ENCODE measurements at regions not wholly inside any gene's neighbourhood (a gene's known extent, or its start where the extent isn't known, plus 50 kb on each side); places are given as distances from the start of the nearest gene placed in this dataset.
"Not testable (repeated sequence)": the region's sequence is repeated elsewhere in the genome, so short reads cannot be mapped to it uniquely, and the experiment has no call there.

DNA sequence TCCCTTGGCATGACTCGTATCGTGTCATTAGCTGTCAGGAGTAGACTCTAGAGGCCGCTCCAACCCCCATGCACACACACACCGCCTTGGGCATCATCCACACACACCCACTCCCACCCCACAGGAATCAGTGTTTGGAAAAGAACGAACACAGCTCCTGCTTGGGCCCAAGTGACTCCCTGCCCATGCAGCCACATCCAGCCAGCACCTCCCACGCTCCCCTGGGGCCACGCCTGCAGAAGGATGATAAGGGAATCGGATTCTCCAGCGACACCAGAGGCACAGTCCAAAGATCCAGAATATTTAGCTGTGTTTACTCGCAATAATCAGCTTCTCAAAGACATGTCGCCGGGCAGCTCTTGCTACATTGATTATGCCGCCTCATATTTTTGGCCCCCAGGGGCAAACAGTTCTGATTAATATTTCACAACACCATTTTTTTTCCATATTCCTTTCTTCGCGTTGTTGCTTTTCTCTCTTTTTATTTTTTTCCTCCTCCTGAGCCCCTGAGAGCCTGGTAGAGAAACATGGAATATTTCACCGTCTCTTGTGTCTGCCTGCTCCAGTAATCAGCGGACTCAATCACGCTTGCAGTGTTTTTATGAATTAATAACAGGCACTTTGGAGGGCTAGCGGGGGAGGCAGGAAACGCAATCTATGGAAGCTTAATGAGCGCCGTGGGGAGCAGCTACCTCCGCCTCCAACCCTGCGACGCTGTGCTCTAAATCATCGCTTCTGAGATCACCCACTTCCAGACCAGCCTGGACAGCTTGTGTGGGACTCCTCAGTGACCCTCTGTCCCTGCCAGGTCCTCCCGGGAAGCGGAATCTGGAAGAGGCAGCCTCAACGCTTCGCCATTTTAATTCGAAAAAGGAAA is 221.4 kb downstream of the TLE3 start:
- DNase-seq = no peak

DNA sequence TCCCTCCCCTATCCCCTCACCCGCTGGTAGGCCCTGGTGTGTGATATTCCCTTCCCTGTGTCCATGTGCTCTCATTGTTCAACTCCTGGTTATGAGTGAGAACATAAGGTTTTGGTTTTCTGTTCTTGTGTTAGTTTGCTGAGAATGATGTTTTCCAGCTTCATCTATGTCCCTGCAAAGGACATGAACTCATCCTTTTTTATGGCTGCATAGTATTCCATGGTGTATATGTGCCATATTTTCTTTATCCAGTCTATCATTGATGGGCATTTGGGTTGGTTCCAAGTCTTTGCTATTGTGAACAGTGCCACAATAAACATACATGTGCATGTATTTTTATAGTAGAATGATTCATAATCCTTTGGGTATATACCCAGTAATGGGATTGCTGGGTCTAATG is 217.8 kb downstream of the TLE3 start:
- not testable (repeated sequence) for DNase-seq

DNA sequence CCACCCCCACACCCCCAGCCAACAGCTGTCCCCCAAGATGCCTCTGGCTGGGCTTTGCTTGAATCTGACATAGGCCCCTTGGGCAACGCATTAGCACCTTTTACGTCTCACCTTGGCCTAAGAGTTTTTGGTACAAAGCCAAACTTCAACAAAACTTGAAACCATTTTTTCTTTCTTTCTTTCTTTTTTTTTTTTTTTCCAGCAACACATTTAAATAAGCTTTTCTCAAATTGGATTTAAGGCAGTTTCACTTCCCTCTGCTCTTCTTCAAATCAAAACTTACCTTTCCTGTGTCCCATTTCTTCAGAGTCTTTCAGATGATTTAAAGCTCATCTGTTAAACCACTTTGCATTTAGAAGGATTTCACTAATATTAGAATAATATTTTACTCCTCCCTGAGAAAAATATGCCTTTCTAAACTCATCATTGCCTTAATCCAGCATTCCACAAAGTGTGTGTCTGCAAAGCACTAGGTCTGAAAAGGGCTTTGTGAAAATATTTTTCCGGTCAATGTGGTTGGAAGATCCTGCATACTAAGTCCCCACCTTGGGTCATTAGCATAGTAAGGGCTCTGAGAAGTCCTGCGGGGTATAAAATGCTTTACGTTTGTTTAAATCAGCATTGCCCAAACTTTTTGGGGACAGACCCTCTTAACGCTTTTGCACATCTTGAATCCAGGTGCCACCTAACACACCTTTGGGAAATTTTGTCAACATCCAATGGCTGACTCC is 217.0 kb downstream of the TLE3 start:
- DNase-seq = no peak

DNA sequence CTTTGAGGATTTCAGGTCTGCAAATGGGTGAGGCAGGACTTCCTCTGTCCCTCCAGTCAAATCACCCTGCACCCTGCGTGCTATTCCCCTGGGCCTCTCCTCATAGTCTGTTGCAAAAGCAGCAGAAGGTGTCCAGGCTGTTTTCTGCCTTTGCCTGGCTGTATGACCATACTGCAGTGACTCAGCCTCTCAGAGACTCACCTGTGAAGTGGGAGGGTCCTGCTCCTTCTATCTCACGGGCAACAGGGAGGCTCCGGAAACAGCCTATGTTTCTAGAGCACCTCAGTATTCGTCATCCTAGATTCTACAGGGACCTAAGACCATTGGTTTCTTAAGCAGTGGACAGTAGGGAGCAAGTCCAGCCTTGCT is 216.4 kb downstream of the TLE3 start:
- no peak for DNase-seq

DNA sequence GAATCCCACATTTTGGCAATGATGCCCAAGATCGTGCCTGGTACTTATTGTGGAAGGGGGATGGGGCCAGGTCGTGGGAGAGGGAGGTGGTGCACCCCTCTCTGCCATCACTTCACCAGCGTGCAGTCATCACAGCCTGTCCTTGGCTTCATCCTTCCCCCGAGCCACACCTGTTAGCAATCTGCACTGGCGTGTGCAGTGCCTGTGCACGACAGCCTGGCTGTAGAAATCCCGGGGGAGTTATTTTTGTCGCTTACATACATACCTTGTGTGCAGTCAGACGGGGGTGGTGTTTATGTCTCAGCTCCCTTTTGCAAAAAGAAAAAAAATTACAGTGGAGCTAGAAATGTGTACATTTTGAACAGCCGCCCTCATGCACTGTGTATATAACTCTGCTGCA is 216.0 kb downstream of the TLE3 start:
- DNase-seq = no peak

DNA sequence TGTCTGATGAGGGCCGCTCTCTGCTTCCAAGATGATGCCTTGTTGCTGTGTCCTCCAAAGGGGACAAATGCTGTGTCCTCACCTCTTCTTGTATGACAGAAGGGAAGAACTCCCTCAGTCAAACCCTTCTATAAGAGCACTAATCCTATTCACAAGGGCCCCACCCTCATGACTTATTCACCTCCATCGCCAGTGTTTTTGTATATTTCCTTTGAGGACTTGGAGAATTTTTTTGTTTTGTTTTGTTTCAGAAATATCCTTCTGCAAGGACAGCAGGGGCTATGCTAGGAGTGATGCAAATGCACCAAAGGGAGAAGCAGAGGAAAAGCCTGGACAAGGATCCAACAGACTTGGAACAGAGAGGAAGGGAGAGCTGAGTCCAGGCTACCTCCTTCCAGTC is 214.4 kb downstream of the TLE3 start:
- DNase-seq = no peak

DNA sequence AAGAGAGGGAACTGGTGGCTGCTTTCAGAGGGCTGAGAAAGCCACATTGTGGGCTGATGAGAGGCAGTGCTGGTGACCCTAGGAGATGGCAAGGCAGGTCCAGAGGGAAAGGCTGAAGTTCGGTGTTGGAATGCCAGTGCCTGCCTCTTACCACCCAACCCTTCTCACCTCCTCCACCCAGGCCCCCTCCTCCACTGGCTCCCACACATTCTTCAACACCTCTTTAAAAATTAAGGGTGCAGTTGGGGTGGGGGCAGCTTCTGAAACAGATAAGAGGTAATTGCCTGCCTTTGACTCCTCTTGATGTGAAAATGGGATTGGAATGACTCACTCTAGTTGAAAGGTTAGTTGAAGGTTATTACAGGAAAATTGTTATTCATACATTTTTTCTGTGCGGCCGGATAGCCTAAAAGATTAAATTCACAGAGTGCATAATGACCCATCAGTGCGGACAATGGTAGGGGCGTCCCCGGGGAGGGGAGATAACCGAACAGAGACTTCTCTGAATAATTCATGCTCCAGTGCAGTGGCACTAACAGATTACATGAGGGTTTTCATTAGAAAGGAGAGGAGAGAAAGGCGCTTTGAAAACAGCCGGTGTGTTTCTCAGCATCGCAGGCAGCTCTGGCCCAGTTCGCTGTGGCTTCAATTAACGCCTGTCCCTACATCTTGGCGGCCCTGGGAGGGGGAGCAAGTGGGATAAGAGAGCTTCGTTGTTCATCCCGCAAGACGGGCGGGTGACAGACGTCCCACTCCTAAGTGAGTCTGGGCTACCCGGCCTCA is 212.4 kb downstream of the TLE3 start:
- no peak for DNase-seq

DNA sequence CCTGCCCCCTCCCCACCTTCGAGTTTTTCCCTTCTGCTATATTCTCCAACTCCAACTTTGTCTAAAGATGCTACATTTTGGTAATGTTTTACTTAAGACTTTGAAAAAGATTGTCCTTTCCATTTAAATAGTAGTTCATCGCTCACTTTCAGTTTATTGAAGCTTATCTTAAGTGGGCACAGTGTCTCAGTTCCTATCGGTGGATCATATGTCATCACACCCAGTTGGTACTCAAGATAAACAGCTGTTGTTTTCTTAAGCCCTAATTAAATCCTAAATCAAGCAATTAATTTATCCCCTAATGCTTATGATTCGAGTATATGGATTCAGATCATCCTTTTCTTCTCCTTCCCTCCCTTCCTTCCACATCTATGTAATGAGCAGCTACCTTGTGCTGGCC is 210.7 kb downstream of the TLE3 start:
- DNase-seq = no peak

DNA sequence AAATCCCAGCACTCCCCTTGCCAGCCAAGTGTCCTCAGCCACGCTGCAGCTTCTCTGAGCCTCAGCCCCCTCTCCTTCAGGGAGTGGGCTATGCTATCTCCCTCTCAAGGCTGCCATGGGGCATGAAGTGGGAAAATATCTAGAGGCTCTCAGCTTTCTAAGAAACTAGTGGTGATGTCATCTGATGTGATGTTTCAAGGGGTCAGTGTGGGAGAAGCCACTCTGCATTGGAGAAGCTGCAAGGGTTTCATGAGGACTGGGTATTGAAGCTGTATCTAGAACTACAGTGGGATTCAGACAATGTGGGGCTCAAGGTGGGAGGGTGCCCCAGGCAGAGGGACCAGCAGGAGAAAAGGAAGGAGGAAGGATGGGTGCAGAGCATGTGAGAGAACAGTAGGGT is 210.2 kb downstream of the TLE3 start:
- DNase-seq = no peak

DNA sequence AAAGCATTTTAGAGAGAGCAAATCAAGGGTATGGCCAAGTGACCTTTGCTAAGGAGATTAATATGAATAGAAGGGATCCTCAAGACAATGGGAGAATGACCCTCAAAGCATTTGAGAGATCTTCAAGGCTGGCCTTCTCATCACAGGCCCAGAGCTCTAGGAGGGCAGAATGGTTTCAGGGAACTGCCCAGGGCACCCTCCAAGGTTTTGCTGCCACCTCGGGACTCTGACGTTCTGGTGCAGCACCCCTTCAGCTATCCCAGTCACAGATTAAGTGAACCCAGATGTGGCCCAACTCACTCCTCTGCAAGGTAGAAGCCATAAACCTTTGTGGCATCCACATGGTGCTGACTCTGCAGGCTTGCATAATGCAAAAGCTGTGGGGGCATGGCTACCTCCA is 209.3 kb downstream of the TLE3 start:
- no peak for DNase-seq

DNA sequence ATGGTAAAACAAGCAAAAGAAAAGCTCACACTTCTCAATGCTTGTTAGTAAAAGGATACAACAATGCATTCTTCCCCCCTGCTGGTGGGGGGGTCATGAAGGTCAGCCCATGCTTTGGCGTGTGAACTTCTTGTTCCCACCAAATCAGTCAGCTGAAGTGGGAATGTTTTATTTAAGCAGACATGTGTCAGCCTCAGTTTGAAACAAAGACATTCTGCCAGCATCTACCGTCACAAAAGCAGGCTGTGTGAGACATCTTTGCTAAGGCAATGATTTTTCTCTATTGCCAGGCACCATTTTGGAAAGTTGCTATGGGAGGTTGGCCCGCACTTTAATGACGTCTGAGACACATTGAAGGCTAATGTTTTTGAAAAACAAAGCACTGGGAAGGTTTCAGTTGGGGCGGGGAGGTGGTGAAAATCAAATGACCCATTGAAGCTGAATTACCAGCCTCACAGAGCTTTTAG is 206.6 kb downstream of the TLE3 start:
- no peak for DNase-seq

DNA sequence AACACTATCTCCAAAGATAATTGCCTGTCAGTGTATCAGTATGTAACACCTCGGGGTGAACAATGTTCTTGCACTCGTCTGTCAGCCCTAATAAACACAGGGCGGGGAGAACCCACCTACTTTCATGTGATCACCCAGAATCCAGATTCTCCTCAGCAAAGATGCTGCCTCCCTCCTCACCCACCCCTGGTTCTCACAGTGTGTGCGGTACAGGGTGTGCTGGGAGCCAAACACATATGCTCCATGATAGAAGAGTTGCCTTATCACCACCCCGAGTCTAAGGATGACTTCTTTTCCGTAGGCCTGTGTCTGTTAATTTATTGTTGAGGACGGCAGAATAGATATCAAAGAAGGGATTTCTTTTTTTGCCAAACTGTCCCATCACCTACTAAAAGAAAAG is 206.1 kb downstream of the TLE3 start:
- DNase-seq = no peak

DNA sequence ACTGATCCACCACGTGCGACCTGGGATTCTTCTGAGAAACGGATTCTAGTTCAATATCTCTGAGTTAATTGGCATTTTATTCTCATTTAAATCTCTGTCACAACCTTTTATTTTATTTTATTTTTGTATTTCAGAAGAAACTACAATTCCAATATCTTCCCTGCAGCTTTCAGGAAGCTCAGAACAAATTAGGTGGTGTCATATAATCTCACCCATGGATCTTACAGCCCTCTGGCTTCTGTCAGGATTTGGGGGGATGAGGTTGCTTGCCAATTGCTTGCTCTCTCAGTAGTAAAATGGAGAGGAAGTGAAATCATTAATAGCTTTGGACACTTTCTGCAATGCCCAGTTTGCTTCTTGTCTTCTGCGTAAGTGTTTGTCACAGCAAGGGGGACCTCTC is 205.4 kb downstream of the TLE3 start:
- DNase-seq = no peak

DNA sequence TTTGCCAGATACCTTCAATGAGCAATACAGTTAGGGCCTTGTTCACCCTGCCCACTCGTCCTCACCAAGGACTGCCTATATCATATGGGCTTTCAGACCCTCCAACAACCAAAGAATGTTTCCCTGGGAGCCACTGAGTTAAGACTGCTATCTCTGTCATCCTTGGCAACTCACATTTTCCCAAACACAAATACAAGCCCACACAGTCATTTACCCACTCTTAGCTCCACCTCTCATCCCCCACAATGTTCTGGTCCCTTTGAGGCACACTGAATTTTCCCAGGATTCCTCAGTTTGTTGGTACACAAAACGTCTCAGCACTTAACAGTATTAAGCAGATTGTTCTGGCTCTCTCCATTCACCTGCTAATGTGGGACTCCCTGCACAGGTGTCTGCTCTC is 204.6 kb downstream of the TLE3 start:
- no peak for DNase-seq

DNA sequence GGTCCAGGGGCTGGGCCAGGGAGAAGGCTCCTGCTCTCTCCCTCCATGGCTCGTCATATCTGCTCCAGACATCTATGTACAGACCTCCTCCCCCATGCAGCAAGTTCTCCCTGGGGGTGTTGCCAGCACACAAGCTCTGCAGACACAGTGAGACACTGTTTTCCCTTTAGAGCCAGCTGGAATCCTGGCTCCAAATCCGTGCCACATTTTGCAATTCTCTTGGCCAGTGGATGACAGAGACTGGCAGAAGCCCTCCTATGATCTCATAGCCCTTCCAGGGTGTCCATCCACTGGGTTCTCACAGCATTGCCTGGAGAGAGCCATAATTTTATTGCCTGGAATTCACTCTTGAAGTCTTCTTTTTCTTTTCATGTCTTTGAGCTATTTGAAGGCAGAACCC is 203.9 kb downstream of the TLE3 start:
- DNase-seq = no peak

DNA sequence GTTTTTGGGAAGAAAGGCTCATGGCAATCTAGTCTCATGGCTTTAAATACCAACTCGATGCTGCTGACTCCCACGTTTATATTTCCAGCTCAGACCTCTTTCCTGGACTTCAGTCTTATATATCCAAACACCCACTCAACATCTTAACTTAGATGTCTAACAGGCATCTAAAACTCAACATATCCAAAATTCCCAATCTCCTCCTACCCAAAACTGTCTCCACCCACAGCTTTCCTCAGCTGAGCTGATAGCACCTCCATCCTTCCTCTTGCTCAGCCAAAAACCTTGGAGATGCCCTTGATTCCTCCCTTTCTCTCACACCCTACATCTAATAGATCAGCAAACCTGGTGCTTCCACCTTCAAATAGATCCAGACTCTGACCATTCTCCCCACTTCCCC is 202.5 kb downstream of the TLE3 start:
- DNase-seq = no peak

DNA sequence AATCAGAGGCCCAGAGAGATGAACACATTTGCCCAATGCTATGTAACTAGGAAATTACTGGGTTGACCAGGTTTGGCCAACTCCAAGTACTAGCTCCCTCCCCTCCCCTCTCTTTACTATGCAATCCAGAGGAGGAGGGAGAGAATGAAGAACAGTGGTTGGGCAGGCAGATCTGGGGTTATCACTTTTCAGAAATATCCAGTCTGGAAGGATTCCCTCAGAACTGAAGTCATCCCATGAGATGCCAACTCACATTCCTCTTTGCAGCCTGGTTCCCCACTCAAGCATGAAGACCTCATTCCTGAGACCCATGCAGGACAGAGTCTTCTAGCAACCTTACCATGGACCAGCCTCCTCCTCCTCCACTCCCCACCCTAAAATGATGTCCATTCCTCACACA is 201.1 kb downstream of the TLE3 start:
- no peak for DNase-seq

DNA sequence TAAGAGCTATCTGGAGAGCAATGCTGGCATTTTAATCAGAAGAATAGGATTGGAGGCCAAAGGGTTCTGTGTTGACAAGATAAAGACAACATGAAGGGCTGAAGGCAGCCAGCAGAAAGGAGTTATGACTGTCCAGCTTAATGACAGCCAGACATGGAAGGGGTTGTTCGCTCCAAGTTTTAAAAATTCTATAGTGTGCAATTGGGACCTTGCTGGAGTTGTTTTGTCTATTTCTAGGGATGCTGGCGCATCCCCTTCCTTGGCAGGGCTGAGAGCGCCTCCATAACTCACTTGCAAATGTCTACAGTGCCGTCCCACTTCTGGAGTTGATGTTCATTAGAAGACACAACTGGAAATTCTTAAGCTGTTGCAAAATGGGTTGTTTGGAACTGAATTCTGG is 200.7 kb downstream of the TLE3 start:
- no peak for DNase-seq

DNA sequence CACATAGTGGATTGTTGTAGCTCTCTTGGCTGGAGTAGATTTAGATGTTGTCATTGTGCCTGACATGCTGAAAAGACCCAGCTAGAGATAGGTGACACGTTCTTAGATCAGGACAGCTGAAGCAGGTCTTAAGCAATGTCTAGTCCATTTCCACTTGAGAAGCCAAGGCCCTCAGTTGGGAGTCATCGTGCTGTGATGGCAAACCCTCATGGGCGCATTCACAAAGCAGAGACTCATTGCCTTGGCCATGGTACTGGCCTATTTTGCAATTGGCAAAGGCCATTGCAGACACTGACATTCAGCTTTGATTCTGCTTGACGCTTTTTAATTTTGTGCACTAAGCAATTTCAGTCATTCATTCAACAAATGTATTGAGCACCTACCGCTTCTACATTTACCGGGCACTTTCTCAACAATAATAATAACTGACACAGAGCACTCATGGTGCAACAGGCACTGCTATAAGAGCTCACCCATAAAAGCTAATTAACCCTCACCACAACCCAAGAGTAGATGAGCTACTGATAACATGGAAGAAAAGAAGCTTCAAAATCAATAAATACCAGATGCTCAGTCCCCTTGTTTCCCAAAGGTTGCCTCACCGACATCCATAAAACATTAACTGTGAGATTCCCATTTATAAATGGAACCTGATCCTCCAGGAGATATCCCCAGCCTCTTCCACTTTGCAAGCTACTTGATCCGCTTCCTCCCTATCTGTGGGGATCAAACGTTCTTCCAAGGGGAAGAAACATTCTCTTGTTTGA is 200.1 kb downstream of the TLE3 start:
- DNase-seq = no peak

DNA sequence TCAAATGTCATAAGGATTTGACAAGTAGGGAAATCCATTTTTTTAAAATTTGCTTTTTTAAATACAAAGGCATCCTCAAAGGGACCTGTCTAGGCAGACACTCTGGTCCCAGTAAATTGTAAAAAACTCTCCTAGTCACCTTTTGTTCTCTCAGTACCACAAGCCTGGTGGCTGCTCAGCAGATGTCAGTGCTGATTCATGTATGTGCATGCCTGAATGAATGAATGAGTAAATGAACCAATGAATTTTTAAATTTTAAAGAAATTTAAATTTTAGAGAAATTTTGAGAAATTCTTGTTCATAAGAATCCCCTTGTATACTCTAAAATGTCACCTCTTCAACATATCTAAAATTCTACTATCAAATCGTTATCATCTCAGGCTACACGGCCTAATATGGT is 199.5 kb downstream of the TLE3 start:
- DNase-seq = no peak

DNA sequence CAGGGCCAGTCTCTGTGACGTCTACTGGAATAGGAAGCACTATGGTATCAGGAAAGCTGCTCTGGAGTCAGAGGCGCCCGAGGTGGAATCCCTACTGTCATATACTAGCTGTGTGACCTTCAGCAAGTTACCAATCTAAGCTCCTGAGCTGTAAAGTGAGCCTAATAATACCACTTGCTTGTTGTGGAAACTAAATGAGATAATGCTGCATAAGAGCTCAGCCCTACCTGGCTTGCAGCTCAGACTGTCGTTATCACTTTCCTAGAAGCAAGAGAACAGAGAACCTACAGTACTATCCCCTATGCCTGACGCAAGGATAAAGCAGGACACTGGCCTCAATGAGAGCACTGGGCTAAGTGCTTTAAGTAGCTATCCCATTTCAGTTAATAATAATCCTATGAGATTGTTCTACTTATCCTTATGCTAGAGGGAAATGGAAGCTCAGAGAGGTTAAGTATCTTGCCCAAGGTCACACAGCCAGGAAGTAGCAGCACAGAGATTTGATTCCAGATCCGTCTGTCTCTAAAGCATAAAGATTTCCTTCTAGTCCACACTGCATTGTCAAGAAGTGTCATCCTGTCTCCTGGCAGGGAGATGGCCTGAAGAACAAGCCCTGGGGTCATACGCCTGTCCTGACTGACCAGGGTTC is 195.2 kb downstream of the TLE3 start:
- DNase-seq = no peak

Measured in NCI-H2081 treated with DMSO at 0.1 percent for 48 hours (cell line).